ENCODE measurements at regions not wholly inside any gene's neighbourhood (a gene's known extent, or its start where the extent isn't known, plus 50 kb on each side); places are given as distances from the start of the nearest gene placed in this dataset.

- no peak for TF ChIP-seq POLR2A (IDR thresholded peaks at IDR 0.05)
- TF ChIP-seq, protein P1, sequence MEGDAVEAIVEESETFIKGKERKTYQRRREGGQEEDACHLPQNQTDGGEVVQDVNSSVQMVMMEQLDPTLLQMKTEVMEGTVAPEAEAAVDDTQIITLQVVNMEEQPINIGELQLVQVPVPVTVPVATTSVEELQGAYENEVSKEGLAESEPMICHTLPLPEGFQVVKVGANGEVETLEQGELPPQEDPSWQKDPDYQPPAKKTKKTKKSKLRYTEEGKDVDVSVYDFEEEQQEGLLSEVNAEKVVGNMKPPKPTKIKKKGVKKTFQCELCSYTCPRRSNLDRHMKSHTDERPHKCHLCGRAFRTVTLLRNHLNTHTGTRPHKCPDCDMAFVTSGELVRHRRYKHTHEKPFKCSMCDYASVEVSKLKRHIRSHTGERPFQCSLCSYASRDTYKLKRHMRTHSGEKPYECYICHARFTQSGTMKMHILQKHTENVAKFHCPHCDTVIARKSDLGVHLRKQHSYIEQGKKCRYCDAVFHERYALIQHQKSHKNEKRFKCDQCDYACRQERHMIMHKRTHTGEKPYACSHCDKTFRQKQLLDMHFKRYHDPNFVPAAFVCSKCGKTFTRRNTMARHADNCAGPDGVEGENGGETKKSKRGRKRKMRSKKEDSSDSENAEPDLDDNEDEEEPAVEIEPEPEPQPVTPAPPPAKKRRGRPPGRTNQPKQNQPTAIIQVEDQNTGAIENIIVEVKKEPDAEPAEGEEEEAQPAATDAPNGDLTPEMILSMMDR (IDR thresholded peaks at IDR 0.05): no peak
- H3K27ac ChIP-seq: no peak overlapping the region
- no peak for DNase-seq
- WGBS, 2 donors: 91 to 96% methylated on average over 3 of the region's 3 CpGs
- H3K9me3 ChIP-seq: no peaks in the 10 kb centered on the region
- H3K27me3 ChIP-seq: no peaks in the 10 kb centered on the region
- H3K4me3 ChIP-seq: no peak overlapping the region
- intact Hi-C loops (cut with DNase I): no loop called here
- H3K36me3 ChIP-seq: no peaks in the 10 kb centered on the region
- peaks cover 0 to 18% (median 0%) of the 10 kb centered on the region in 3 donors for H3K4me1 ChIP-seq
Observed at GRCh38 chr3:8186213-8186612, 315.4 kb upstream of the LMCD1 start.

DNA sequence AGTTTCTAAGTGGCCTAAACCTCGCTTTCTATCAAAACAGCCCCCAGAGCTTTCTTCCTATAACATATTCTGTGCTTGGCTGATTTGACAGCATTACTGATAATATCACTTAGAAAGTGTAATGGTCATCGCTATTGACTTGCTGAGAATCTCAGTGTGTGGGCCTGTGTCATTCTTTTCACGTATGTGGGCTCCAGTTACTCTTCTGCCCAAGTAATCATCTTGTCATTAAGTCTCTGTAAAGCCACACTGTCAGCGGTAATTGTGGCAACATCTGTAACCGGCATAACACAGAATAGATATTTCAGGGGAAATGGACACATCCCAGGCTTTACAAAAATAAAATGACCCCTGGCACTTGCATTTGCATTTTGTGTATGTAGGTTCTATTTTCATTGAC, 313.6 kb upstream of the LMCD1 start:
- Histone ChIP-seq H3K27ac (no peak overlapping the region), H3K36me3 (no peaks in the 10 kb centered on the region), H3K4me1 (peaks cover 0 to 18% (median 0%) of the 10 kb centered on the region in 3 donors), H3K9me3 (no peaks in the 10 kb centered on the region), H3K4me3 (no peak overlapping the region), H3K27me3 (no peaks in the 10 kb centered on the region)
- intact Hi-C loops (cut with DNase I): no loop called here
- TF ChIP-seq, protein P1 (IDR thresholded peaks at IDR 0.05): no peak
- TF ChIP-seq POLR2A (IDR thresholded peaks at IDR 0.05): no peak
- 83 to 87% methylated on average over 5 of the region's 5 CpGs for WGBS, 2 donors
- DNase-seq: no peak

DNA sequence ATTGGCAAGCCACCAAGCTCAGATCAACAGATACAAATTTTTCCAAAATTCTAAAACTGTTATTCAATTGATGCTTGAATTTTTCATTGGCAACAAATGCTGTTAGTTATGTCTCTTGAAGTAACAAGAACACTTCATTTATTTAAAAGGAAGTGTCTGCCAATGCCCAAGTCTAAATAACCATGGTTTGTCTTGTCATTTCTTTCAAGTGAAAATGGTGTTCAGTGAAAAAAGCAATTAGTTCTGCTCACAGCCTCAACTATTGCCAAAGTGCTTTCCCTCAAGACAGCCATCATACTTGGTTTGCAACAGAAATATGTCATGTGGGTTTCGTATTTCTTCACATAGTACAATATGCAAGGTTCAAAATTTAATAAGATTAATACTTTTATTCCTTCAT, 312.6 kb upstream of the LMCD1 start:
- intact Hi-C loops (cut with DNase I): no loop called here

GRCh38 chr3:8191406-8191805, 310.2 kb upstream of the LMCD1 start:
- DNase-seq: no peak
- no peaks in the 10 kb centered on the region for H3K27me3 ChIP-seq
- no peak overlapping the region for H3K4me3 ChIP-seq
- intact Hi-C loops (cut with DNase I): no loop called here
- WGBS, 2 donors: 73 to 95% methylated on average over 1 of the region's 1 CpG
- H3K4me1 ChIP-seq: no peaks in the 10 kb centered on the region
- H3K9me3 ChIP-seq: no peaks in the 10 kb centered on the region
- no peak for TF ChIP-seq POLR2A (IDR thresholded peaks at IDR 0.05)
- TF ChIP-seq, protein P1 (IDR thresholded peaks at IDR 0.05): no peak
- no peak overlapping the region for H3K27ac ChIP-seq
- H3K36me3 ChIP-seq: no peaks in the 10 kb centered on the region

More for the DNA sequence above, 312.6 kb upstream of the LMCD1 start:
- no peak for TF ChIP-seq POLR2A (IDR thresholded peaks at IDR 0.05)
- TF ChIP-seq, protein P1 (IDR thresholded peaks at IDR 0.05): no peak
- Histone ChIP-seq H3K4me1 (peaks cover 0 to 9% (median 0%) of the 10 kb centered on the region in 3 donors), H3K36me3 (no peaks in the 10 kb centered on the region), H3K4me3 (no peak overlapping the region), H3K27me3 (no peaks in the 10 kb centered on the region), H3K9me3 (no peaks in the 10 kb centered on the region), H3K27ac (no peak overlapping the region)
- DNase-seq: no peak
- WGBS, 2 donors: 70 to 75% methylated on average over 1 of the region's 1 CpG

DNA sequence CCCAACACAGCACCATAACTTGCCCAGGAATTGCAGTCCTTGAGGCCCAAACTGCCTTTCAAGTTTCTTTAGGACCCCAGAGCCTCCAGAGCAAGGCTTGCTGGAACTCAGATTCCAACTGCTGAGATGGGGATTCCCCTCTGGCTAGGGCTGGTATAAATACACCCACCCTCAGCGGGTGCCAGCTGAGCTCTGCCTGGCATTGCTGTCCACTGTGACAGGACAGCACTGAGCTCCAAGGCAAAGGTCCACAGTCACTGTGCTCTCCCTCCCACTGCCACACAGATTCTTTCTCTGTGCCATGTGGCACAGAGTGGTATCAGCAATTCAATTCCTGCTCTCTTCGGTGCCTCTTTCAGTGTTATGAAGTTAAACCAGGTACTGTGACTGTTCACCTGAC, 304.2 kb upstream of the LMCD1 start:
- H3K9me3 ChIP-seq: no peaks in the 10 kb centered on the region
- H3K27ac ChIP-seq: no peak overlapping the region
- no peaks in the 10 kb centered on the region for H3K36me3 ChIP-seq
- H3K4me3 ChIP-seq: no peak overlapping the region
- H3K27me3 ChIP-seq: no peaks in the 10 kb centered on the region
- H3K4me1 ChIP-seq: no peaks in the 10 kb centered on the region
- 86% methylated on average over 1 to 2 of the region's 2 CpGs for WGBS, 2 donors
- TF ChIP-seq, protein P1 (IDR thresholded peaks at IDR 0.05): no peak
- TF ChIP-seq POLR2A (IDR thresholded peaks at IDR 0.05): no peak
- no peak for DNase-seq
- intact Hi-C loops (cut with DNase I): no loop called here
